EL (cell line): ENCODE measurements at regions not wholly inside any gene's neighbourhood (a gene's known extent, or its start where the extent isn't known, plus 50 kb on each side); places are given as distances from the start of the nearest gene placed in this dataset.
A peak's percentile ranks its signal among the peaks of the same experiment; 100 is the strongest.

Experiments used
- DNase-seq: peaks from one replicate; pipeline ENCODE4 v3.0.0-alpha.2; 2016

- DNase-seq, result peak; percentile 8
These were observed 414.4 kb upstream of the ETAA1 start for GRCh38 chr2:66982766-66983165.

GRCh38 chr2:66984864-66985263 is 412.3 kb upstream of the ETAA1 start:
- DNase-seq, result no peak

- DNase-seq, result no peak
These were observed 411.2 kb upstream of the ETAA1 start for GRCh38 chr2:66985906-66986305.

GRCh38 chr2:66987733-66988132 is 409.4 kb upstream of the ETAA1 start:
- no peak for DNase-seq

- no peak for DNase-seq
These were observed 402.5 kb upstream of the ETAA1 start for GRCh38 chr2:66994654-66995053.

GRCh38 chr2:66995636-66996035 is 401.5 kb upstream of the ETAA1 start:
- no peak for DNase-seq

- no peak for DNase-seq
These were observed 394.3 kb upstream of the ETAA1 start for GRCh38 chr2:67002618-67003371.

GRCh38 chr2:67006373-67006960 is 390.7 kb upstream of the ETAA1 start:
- no peak for DNase-seq

- DNase-seq, result no peak
These were observed 389.0 kb upstream of the ETAA1 start for GRCh38 chr2:67008155-67008554.

- no peak for DNase-seq
These were observed 385.0 kb upstream of the ETAA1 start for GRCh38 chr2:67012165-67012564.

GRCh38 chr2:67013821-67014220 is 383.3 kb upstream of the ETAA1 start:
- DNase-seq, result no peak

- no peak for DNase-seq
These were observed 381.5 kb upstream of the ETAA1 start for GRCh38 chr2:67015681-67016080.

- no peak for DNase-seq
These were observed 378.8 kb upstream of the ETAA1 start for GRCh38 chr2:67018301-67018700.

GRCh38 chr2:67032076-67032475 is 365.1 kb upstream of the ETAA1 start:
- peak; percentile 12 for DNase-seq

- DNase-seq, result no peak
These were observed 360.7 kb upstream of the ETAA1 start for GRCh38 chr2:67036444-67036843.

GRCh38 chr2:67037655-67038054 is 359.5 kb upstream of the ETAA1 start:
- DNase-seq, result no peak

GRCh38 chr2:67038195-67038594 is 358.9 kb upstream of the ETAA1 start:
- DNase-seq, result no peak

- no peak for DNase-seq
These were observed 358.1 kb upstream of the ETAA1 start for GRCh38 chr2:67039058-67039457.

- DNase-seq, result no peak
These were observed 357.5 kb upstream of the ETAA1 start for GRCh38 chr2:67039517-67040103.

- DNase-seq, result no peak
These were observed 356.1 kb upstream of the ETAA1 start for GRCh38 chr2:67041051-67041450.

- no peak for DNase-seq
These were observed 353.2 kb upstream of the ETAA1 start for GRCh38 chr2:67043781-67044478.

- no peak for DNase-seq
These were observed 350.5 kb upstream of the ETAA1 start for GRCh38 chr2:67046591-67046990.

- no peak for DNase-seq
These were observed 348.8 kb upstream of the ETAA1 start for GRCh38 chr2:67048314-67048713.

GRCh38 chr2:67050622-67051021 is 346.5 kb upstream of the ETAA1 start:
- DNase-seq, result no peak
